ENCODE measurements at regions not wholly inside any gene's neighbourhood (a gene's known extent, or its start where the extent isn't known, plus 50 kb on each side); places are given as distances from the start of the nearest gene placed in this dataset.

DNA sequence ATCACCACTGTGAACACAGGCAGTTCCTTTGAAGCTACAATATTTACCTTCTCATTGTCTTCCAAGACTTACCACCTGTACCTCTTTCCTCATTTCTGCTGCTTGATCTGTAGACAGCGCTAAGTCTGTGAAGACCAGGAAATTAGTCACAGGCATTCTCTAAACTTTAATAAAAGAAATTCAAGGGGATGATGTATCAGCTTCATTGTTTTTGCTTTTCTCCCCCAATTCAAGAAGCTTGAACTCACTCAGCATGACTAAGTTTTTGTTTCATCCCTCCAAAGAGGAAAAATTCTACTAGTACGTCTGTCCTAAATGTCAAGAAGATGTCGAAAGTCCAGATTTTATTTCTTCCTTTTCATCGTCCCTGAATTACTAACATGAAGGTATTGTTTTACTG, 75.3 kb upstream of the PPP1R9A start:
- TF ChIP-seq, protein P1, sequence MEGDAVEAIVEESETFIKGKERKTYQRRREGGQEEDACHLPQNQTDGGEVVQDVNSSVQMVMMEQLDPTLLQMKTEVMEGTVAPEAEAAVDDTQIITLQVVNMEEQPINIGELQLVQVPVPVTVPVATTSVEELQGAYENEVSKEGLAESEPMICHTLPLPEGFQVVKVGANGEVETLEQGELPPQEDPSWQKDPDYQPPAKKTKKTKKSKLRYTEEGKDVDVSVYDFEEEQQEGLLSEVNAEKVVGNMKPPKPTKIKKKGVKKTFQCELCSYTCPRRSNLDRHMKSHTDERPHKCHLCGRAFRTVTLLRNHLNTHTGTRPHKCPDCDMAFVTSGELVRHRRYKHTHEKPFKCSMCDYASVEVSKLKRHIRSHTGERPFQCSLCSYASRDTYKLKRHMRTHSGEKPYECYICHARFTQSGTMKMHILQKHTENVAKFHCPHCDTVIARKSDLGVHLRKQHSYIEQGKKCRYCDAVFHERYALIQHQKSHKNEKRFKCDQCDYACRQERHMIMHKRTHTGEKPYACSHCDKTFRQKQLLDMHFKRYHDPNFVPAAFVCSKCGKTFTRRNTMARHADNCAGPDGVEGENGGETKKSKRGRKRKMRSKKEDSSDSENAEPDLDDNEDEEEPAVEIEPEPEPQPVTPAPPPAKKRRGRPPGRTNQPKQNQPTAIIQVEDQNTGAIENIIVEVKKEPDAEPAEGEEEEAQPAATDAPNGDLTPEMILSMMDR (IDR thresholded peaks at IDR 0.05; ENCODE audit: insufficient read depth, low read depth, low read length), result no peak
- no peak for TF ChIP-seq EZH2 (IDR thresholded peaks at IDR 0.05; ENCODE audit: insufficient read depth, low read length)

All from astrocyte (in vitro differentiated cells and primary cell).